GM18499 (cell line): ENCODE measurements at regions not wholly inside any gene's neighbourhood (a gene's known extent, or its start where the extent isn't known, plus 50 kb on each side); places are given as distances from the start of the nearest gene placed in this dataset.

Experiments used
- ATAC-seq: cut with Tn5 transposase; IDR thresholded peaks from one replicate; pipeline ENCODE4 v1.9.1; 2021; ENCODE audit warnings: moderate number of reproducible peaks; ENCODE audit not compliant: insufficient read depth, unreplicated experiment

- ATAC-seq, result peak; percentile 99
These were observed 203.6 kb downstream of the UBE2E3 start for GRCh38 chr2:181183878-181184542.

GRCh38 chr2:181185421-181185820, 205.0 kb downstream of the UBE2E3 start:
- no peak for ATAC-seq

- no peak for ATAC-seq
These were observed 205.5 kb downstream of the UBE2E3 start for GRCh38 chr2:181185948-181186347.

GRCh38 chr2:181188605-181189004, 208.2 kb downstream of the UBE2E3 start:
- no peak for ATAC-seq

GRCh38 chr2:181189951-181190350, 209.5 kb downstream of the UBE2E3 start:
- ATAC-seq, result no peak

- no peak for ATAC-seq
These were observed 210.3 kb downstream of the UBE2E3 start for GRCh38 chr2:181190711-181191110.

GRCh38 chr2:181193550-181193949, 213.1 kb downstream of the UBE2E3 start:
- no peak for ATAC-seq

GRCh38 chr2:181196401-181196800, 216.0 kb downstream of the UBE2E3 start:
- no peak for ATAC-seq

GRCh38 chr2:181197140-181197760, 216.8 kb downstream of the UBE2E3 start:
- no peak for ATAC-seq

GRCh38 chr2:181198183-181198864, 217.9 kb downstream of the UBE2E3 start:
- ATAC-seq, result no peak

GRCh38 chr2:181203412-181203811, 223.0 kb downstream of the UBE2E3 start:
- no peak for ATAC-seq

- no peak for ATAC-seq
These were observed 223.5 kb downstream of the UBE2E3 start for GRCh38 chr2:181203916-181204315.

- no peak for ATAC-seq
These were observed 238.0 kb downstream of the UBE2E3 start for GRCh38 chr2:181218401-181218821.

GRCh38 chr2:181223234-181223633, 234.0 kb upstream of the ITGA4 start:
- ATAC-seq, result no peak

- ATAC-seq, result no peak
These were observed 232.3 kb upstream of the ITGA4 start for GRCh38 chr2:181224866-181225265.

- ATAC-seq, result no peak
These were observed 228.5 kb upstream of the ITGA4 start for GRCh38 chr2:181228661-181229060.

GRCh38 chr2:181231151-181231550, 226.0 kb upstream of the ITGA4 start:
- ATAC-seq, result no peak

GRCh38 chr2:181231886-181232621, 225.1 kb upstream of the ITGA4 start:
- no peak for ATAC-seq

- ATAC-seq, result no peak
These were observed 222.7 kb upstream of the ITGA4 start for GRCh38 chr2:181234487-181234891.

- no peak for ATAC-seq
These were observed 222.2 kb upstream of the ITGA4 start for GRCh38 chr2:181235011-181235410.
